ENCODE measurements at regions not wholly inside any gene's neighbourhood (a gene's known extent, or its start where the extent isn't known, plus 50 kb on each side); places are given as distances from the start of the nearest gene placed in this dataset.

DNA sequence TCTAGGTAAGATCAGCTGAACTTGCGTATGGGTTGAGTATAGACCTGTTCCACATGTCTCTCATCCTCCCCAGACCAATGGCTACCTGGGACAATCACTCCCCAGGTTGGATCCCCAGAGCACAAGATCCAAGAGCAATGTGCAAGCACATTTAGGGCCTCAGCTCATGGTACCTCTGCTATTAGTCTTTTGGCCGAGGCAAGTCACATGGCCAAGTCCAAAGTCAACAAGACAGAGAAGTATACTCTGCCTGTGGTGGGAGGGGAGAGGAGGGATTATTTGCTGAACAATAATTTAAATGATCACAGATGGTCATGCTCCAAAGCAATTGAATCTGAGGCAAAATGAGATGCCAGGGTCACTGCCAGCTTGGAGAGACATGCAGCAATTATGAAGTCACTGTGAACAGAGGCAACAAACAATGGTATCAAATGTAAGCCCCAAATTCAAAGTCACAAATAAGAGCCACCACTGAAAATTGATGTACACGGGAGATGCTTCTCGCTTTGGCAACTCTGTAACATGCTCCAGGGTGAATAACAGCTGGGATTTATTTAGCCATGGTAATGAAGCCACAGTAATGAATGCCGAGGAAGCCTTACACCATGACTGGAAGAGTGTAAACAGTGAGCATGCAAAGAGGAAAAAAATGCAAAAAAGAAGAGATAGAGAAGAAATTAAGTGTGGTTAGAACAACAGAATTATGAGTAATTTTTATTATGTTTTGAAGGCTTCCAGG is 149.1 kb downstream of the ZNF281 start (continued):
- TF ChIP-seq PHF8 (CRISPR knock-in tag; IDR thresholded peaks at IDR 0.05) = no peak
- TF ChIP-seq ZNF788 (CRISPR knock-in tag; IDR thresholded peaks at IDR 0.05; ENCODE audit: borderline replicate concordance) = no peak
- TF ChIP-seq, protein P1, sequence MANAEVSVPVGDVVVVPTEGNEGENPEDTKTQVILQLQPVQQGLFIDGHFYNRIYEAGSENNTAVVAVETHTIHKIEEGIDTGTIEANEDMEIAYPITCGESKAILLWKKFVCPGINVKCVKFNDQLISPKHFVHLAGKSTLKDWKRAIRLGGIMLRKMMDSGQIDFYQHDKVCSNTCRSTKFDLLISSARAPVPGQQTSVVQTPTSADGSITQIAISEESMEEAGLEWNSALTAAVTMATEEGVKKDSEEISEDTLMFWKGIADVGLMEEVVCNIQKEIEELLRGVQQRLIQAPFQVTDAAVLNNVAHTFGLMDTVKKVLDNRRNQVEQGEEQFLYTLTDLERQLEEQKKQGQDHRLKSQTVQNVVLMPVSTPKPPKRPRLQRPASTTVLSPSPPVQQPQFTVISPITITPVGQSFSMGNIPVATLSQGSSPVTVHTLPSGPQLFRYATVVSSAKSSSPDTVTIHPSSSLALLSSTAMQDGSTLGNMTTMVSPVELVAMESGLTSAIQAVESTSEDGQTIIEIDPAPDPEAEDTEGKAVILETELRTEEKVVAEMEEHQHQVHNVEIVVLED (CRISPR knock-in tag; IDR thresholded peaks at IDR 0.05; ENCODE audit: borderline replicate concordance) = no peak
- no peak for TF ChIP-seq WIZ (CRISPR knock-in tag; IDR thresholded peaks at IDR 0.05)
- TF ChIP-seq, protein P2, sequence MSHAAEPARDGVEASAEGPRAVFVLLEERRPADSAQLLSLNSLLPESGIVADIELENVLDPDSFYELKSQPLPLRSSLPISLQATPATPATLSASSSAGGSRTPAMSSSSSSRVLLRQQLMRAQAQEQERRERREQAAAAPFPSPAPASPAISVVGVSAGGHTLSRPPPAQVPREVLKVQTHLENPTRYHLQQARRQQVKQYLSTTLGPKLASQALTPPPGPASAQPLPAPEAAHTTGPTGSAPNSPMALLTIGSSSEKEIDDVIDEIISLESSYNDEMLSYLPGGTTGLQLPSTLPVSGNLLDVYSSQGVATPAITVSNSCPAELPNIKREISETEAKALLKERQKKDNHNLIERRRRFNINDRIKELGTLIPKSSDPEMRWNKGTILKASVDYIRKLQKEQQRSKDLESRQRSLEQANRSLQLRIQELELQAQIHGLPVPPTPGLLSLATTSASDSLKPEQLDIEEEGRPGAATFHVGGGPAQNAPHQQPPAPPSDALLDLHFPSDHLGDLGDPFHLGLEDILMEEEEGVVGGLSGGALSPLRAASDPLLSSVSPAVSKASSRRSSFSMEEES (CRISPR knock-in tag; IDR thresholded peaks at IDR 0.05) = peak; percentile 66
- no peak for TF ChIP-seq MLLT10 (CRISPR knock-in tag; IDR thresholded peaks at IDR 0.05)
- TF ChIP-seq SUZ12 (IDR thresholded peaks at IDR 0.05; ENCODE audit: low read depth, low read length) = no peak
- TF ChIP-seq, protein P3, sequence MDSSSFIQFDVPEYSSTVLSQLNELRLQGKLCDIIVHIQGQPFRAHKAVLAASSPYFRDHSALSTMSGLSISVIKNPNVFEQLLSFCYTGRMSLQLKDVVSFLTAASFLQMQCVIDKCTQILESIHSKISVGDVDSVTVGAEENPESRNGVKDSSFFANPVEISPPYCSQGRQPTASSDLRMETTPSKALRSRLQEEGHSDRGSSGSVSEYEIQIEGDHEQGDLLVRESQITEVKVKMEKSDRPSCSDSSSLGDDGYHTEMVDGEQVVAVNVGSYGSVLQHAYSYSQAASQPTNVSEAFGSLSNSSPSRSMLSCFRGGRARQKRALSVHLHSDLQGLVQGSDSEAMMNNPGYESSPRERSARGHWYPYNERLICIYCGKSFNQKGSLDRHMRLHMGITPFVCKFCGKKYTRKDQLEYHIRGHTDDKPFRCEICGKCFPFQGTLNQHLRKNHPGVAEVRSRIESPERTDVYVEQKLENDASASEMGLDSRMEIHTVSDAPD (CRISPR knock-in tag; IDR thresholded peaks at IDR 0.05) = no peak
- TF ChIP-seq ZNF260 (CRISPR knock-in tag; IDR thresholded peaks at IDR 0.05; ENCODE audit: borderline replicate concordance, low read depth) = no peak
- no peak for TF ChIP-seq FOXC1 (CRISPR knock-in tag; IDR thresholded peaks at IDR 0.05; ENCODE audit: borderline replicate concordance)
- TF ChIP-seq ZNF614 (CRISPR knock-in tag; IDR thresholded peaks at IDR 0.05; ENCODE audit: borderline replicate concordance) = peak; percentile 32; the same call in 1 of the 2 replicates
- no peak for TF ChIP-seq KLF16 (CRISPR knock-in tag; IDR thresholded peaks at IDR 0.05)
- TF ChIP-seq ZSCAN29 (CRISPR knock-in tag; conservative IDR thresholded peaks at IDR 0.05) = no peak
- 0 out of 2 replicates have a peak, but pooled peaks have one; percentile 29 for TF ChIP-seq HMG20A (CRISPR knock-in tag; IDR thresholded peaks at IDR 0.05; ENCODE audit: borderline replicate concordance)
- TF ChIP-seq, protein P4, sequence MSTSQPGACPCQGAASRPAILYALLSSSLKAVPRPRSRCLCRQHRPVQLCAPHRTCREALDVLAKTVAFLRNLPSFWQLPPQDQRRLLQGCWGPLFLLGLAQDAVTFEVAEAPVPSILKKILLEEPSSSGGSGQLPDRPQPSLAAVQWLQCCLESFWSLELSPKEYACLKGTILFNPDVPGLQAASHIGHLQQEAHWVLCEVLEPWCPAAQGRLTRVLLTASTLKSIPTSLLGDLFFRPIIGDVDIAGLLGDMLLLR (CRISPR knock-in tag; IDR thresholded peaks at IDR 0.05) = no peak
- no peak for TF ChIP-seq ZNF460 (CRISPR knock-in tag; IDR thresholded peaks at IDR 0.05; ENCODE audit: borderline replicate concordance)
- no peak for TF ChIP-seq ZNF180 (CRISPR knock-in tag; IDR thresholded peaks at IDR 0.05; ENCODE audit: borderline replicate concordance, low read depth)
- TF ChIP-seq HIVEP1 (CRISPR knock-in tag; IDR thresholded peaks at IDR 0.05) = no peak
- TF ChIP-seq, protein P5, sequence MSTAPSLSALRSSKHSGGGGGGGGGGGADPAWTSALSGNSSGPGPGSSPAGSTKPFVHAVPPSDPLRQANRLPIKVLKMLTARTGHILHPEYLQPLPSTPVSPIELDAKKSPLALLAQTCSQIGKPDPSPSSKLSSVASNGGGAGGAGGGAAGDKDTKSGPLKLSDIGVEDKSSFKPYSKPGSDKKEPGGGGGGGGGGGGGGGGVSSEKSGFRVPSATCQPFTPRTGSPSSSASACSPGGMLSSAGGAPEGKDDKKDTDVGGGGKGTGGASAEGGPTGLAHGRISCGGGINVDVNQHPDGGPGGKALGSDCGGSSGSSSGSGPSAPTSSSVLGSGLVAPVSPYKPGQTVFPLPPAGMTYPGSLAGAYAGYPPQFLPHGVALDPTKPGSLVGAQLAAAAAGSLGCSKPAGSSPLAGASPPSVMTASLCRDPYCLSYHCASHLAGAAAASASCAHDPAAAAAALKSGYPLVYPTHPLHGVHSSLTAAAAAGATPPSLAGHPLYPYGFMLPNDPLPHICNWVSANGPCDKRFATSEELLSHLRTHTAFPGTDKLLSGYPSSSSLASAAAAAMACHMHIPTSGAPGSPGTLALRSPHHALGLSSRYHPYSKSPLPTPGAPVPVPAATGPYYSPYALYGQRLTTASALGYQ (CRISPR knock-in tag; IDR thresholded peaks at IDR 0.05) = no peak
- TF ChIP-seq, protein P6, sequence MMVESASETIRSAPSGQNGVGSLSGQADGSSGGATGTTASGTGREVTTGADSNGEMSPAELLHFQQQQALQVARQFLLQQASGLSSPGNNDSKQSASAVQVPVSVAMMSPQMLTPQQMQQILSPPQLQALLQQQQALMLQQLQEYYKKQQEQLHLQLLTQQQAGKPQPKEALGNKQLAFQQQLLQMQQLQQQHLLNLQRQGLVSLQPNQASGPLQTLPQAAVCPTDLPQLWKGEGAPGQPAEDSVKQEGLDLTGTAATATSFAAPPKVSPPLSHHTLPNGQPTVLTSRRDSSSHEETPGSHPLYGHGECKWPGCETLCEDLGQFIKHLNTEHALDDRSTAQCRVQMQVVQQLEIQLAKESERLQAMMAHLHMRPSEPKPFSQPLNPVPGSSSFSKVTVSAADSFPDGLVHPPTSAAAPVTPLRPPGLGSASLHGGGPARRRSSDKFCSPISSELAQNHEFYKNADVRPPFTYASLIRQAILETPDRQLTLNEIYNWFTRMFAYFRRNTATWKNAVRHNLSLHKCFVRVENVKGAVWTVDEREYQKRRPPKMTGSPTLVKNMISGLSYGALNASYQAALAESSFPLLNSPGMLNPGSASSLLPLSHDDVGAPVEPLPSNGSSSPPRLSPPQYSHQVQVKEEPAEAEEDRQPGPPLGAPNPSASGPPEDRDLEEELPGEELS (CRISPR knock-in tag; IDR thresholded peaks at IDR 0.05) = peak; percentile 21; the same call in 1 of the 2 replicates
- no peak for TF ChIP-seq POLR2G (IDR thresholded peaks at IDR 0.05; ENCODE audit: low read depth, low read length)

Measured in HepG2 (cell line).